GM23338 (cell line): ENCODE measurements at regions not wholly inside any gene's neighbourhood (a gene's known extent, or its start where the extent isn't known, plus 50 kb on each side); places are given as distances from the start of the nearest gene placed in this dataset.

Experiments used
- ATAC-seq: fragments of 200-7000 bp; cut with Tn5 transposase; 3 replicates; pipeline ENCODE4 v1.9.1; 2020
- DNase-seq: peaks from one replicate; pipeline ENCODE4 v3.0.0-alpha.2; 2015; ENCODE audit warnings: low spot score
- H2AFZ ChIP-seq: fragments of 200-600 bp; sonication (generic); 2 replicates; pipeline ENCODE4 v1.8.0; 2016; ENCODE audit warnings: antibody characterized with exemption, mild to moderate bottlenecking, moderate library complexity
- H3F3A ChIP-seq: fragments of 200-600 bp; sonication (generic); replicated peaks from 2 replicates; pipeline ENCODE4 v1.8.0; 2017; ENCODE audit warnings: antibody characterized with exemption, mixed run types, low read depth
- H3K27ac ChIP-seq: fragments of 200-600 bp; sonication (generic); 2 replicates; pipeline ENCODE4 v1.6.1; 2016; ENCODE audit warnings: low read depth
- H3K27me3 ChIP-seq: fragments of 200-600 bp; sonication (generic); 2 replicates; pipeline ENCODE4 v1.8.0; 2016; ENCODE audit warnings: mild to moderate bottlenecking, mixed run types, moderate library complexity; ENCODE audit not compliant: insufficient read depth
- H3K36me3 ChIP-seq: fragments of 200-600 bp; sonication (generic); 2 replicates; pipeline ENCODE4 v1.8.0; 2016; ENCODE audit warnings: mild to moderate bottlenecking; ENCODE audit not compliant: insufficient read depth
- H3K4me1 ChIP-seq: fragments of 200-600 bp; sonication (generic); 2 replicates; pipeline ENCODE4 v1.8.0; 2016; ENCODE audit warnings: mild to moderate bottlenecking, moderate library complexity; ENCODE audit not compliant: insufficient read depth
- H3K4me2 ChIP-seq: fragments of 200-600 bp; sonication (generic); 2 replicates; pipeline ENCODE4 v1.7.1; 2017; ENCODE audit warnings: mixed run types
- H3K4me3 ChIP-seq: fragments of 200-600 bp; sonication (generic); 2 replicates; pipeline ENCODE4 v1.6.1; 2016; ENCODE audit warnings: mixed run types
- H3K79me2 ChIP-seq: fragments of 200-600 bp; sonication (generic); replicated peaks from 2 replicates; pipeline ENCODE4 v1.8.0; 2017; ENCODE audit warnings: mild to moderate bottlenecking; ENCODE audit not compliant: insufficient read depth
- H3K9me2 ChIP-seq: fragments of 200-600 bp; sonication (generic); 2 replicates; pipeline ENCODE4 v1.8.0; 2017; ENCODE audit not compliant: insufficient read depth
- H4K20me1 ChIP-seq: fragments of 200-600 bp; sonication (generic); replicated peaks from 2 replicates; pipeline ENCODE4 v1.8.0; 2017; ENCODE audit warnings: mild to moderate bottlenecking; ENCODE audit not compliant: insufficient read depth
- H3K27ac Mint-ChIP-seq: 2 replicates; pipeline ENCODE4 v1.8.0; 2020; ENCODE audit warnings: inconsistent platforms, mild to moderate bottlenecking, moderate library complexity, mixed read lengths
- H3K27me3 Mint-ChIP-seq: 3 replicates; pipeline ENCODE4 v1.8.0; 2022; ENCODE audit warnings: low read depth, mild to moderate bottlenecking, moderate library complexity, mixed read lengths, inconsistent platforms; ENCODE audit not compliant: insufficient read depth, poor library complexity
- H3K36me3 Mint-ChIP-seq: 3 replicates; pipeline ENCODE4 v1.8.0; 2021; ENCODE audit warnings: low read depth, mild to moderate bottlenecking, inconsistent platforms, moderate library complexity, mixed read lengths
- H3K4me1 Mint-ChIP-seq: 3 replicates; pipeline ENCODE4 v1.8.0; 2020; ENCODE audit warnings: mild to moderate bottlenecking, inconsistent platforms, mixed read lengths
- H3K4me3 Mint-ChIP-seq: 3 replicates; pipeline ENCODE4 v1.8.0; 2021; ENCODE audit warnings: moderate library complexity, mild to moderate bottlenecking, inconsistent platforms, mixed read lengths
- H3K9me3 Mint-ChIP-seq: 3 replicates; pipeline ENCODE4 v1.8.0; 2020; ENCODE audit warnings: moderate library complexity, mild to moderate bottlenecking, inconsistent platforms, mixed read lengths
- ETS1 ChIP-seq: IDR thresholded peaks from 2 replicates; pipeline ENCODE4 v1.6.1; 2016; ENCODE audit warnings: antibody characterized with exemption
- NANOG ChIP-seq: IDR thresholded peaks from 2 replicates; pipeline ENCODE4 v1.6.1; 2016; ENCODE audit warnings: antibody characterized with exemption, borderline replicate concordance
- STAT1 ChIP-seq: IDR thresholded peaks from one replicate; pipeline ENCODE4 v1.6.1; 2016; ENCODE audit warnings: antibody characterized with exemption; ENCODE audit not compliant: unreplicated experiment
- ZNF331 ChIP-seq: fragments of 250-450 bp; sonication (Bioruptor Pico); IDR thresholded peaks from 2 replicates; pipeline ENCODE4 v1.5.0; 2020; ENCODE audit warnings: low read depth, mild to moderate bottlenecking, moderate library complexity
- TF ChIP-seq, protein P1 (sequence below): fragments of 250-450 bp; sonication (Bioruptor Pico); IDR thresholded peaks from 2 replicates; pipeline ENCODE4 v1.5.0; 2020; ENCODE audit warnings: mild to moderate bottlenecking, moderate library complexity
- TF ChIP-seq, protein P2 (sequence below), 2 experiments: fragments of 200-600 bp in 1 of 2; sonication (generic) in 1 of 2; conservative IDR thresholded peaks; 2 replicates each; pipeline versions ENCODE4 v1.5.1 to v1.6.1; 2016 to 2017; ENCODE audit warnings: antibody characterized with exemption in 2 of 2, low read depth in 2 of 2, mild to moderate bottlenecking in 2 of 2, moderate library complexity in 1 of 2

DNA sequence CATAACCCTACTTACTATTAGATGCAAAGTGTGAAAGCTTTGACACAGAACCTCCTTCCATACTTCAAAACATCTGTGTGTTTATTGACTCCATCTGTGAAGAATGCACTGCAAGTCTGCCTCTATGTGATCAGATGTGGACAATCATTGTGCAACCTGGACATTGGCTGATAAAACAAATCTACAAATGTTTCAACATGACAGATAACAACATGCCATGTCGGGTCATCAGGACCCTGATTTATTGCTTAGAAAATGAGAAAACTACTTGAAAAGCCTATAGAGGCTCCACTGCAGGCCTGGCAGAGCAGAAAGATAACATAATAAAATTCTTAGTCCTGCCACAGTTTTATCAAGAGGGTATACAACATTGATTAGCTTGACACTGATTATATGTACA, 1286.4 kb downstream of the GRIK2 start:
- Mint-ChIP-seq H3K4me3 (no peak overlapping the region), H3K4me1 (no peaks in the 10 kb centered on the region; the same call in 2 of the 3 replicates), H3K9me3 (no peaks in the 10 kb centered on the region), H3K27me3 (no peaks in the 10 kb centered on the region), H3K36me3 (no peaks in the 10 kb centered on the region), H3K27ac (no peak overlapping the region)
- Histone ChIP-seq H3K27ac (no peak overlapping the region), H4K20me1 (no peaks in the 10 kb centered on the region), H2AFZ (no peak overlapping the region), H3K9me2 (no peaks in the 10 kb centered on the region), H3K79me2 (no peaks in the 10 kb centered on the region), H3F3A (no peaks in the 10 kb centered on the region), H3K4me2 (no peak overlapping the region), H3K36me3 (no peaks in the 10 kb centered on the region), H3K27me3 (no peaks in the 10 kb centered on the region), H3K4me1 (no peaks in the 10 kb centered on the region), H3K4me3 (no peak overlapping the region)
- DNase-seq (no peak), ATAC-seq (no peak)
- TF ChIP-seq, protein P1, sequence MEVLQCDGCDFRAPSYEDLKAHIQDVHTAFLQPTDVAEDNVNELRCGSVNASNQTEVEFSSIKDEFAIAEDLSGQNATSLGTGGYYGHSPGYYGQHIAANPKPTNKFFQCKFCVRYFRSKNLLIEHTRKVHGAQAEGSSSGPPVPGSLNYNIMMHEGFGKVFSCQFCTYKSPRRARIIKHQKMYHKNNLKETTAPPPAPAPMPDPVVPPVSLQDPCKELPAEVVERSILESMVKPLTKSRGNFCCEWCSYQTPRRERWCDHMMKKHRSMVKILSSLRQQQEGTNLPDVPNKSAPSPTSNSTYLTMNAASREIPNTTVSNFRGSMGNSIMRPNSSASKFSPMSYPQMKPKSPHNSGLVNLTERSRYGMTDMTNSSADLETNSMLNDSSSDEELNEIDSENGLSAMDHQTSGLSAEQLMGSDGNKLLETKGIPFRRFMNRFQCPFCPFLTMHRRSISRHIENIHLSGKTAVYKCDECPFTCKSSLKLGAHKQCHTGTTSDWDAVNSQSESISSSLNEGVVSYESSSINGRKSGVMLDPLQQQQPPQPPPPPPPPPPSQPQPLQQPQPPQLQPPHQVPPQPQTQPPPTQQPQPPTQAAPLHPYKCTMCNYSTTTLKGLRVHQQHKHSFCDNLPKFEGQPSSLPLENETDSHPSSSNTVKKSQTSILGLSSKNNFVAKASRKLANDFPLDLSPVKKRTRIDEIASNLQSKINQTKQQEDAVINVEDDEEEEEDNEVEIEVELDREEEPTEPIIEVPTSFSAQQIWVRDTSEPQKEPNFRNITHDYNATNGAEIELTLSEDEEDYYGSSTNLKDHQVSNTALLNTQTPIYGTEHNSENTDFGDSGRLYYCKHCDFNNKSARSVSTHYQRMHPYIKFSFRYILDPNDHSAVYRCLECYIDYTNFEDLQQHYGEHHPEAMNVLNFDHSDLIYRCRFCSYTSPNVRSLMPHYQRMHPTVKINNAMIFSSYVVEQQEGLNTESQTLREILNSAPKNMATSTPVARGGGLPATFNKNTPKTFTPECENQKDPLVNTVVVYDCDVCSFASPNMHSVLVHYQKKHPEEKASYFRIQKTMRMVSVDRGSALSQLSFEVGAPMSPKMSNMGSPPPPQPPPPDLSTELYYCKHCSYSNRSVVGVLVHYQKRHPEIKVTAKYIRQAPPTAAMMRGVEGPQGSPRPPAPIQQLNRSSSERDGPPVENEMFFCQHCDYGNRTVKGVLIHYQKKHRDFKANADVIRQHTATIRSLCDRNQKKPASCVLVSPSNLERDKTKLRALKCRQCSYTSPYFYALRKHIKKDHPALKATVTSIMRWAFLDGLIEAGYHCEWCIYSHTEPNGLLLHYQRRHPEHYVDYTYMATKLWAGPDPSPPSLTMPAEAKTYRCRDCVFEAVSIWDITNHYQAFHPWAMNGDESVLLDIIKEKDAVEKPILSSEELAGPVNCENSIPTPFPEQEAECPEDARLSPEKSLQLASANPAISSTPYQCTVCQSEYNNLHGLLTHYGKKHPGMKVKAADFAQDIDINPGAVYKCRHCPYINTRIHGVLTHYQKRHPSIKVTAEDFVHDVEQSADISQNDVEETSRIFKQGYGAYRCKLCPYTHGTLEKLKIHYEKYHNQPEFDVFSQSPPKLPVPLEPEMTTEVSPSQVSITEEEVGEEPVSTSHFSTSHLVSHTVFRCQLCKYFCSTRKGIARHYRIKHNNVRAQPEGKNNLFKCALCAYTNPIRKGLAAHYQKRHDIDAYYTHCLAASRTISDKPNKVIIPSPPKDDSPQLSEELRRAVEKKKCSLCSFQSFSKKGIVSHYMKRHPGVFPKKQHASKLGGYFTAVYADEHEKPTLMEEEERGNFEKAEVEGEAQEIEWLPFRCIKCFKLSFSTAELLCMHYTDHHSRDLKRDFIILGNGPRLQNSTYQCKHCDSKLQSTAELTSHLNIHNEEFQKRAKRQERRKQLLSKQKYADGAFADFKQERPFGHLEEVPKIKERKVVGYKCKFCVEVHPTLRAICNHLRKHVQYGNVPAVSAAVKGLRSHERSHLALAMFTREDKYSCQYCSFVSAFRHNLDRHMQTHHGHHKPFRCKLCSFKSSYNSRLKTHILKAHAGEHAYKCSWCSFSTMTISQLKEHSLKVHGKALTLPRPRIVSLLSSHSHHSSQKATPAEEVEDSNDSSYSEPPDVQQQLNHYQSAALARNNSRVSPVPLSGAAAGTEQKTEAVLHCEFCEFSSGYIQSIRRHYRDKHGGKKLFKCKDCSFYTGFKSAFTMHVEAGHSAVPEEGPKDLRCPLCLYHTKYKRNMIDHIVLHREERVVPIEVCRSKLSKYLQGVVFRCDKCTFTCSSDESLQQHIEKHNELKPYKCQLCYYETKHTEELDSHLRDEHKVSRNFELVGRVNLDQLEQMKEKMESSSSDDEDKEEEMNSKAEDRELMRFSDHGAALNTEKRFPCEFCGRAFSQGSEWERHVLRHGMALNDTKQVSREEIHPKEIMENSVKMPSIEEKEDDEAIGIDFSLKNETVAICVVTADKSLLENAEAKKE, result no peak

DNA sequence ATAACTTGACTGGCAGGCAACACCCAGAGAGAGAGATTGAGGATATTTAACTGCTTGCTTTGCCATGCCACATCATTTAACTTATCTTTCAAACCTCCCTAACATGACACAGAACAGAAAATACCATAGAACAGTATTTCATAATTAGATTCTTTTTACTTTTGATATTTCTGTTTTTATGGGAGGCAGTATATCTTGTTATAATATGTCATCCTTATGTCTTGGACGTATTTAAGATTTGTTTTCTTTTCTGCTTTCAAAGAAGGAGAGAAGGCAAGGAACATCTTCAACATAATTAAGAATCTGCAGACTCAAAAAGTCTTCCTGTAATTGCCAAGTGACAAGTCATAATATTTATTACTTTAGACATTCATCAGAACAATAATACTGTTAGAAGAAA, 1283.7 kb downstream of the GRIK2 start:
- no peaks in the 10 kb centered on the region for H3K4me1 ChIP-seq
- TF ChIP-seq STAT1, result no peak
- TF ChIP-seq NANOG, result no peak
- TF ChIP-seq ETS1, result no peak
- no peak for TF ChIP-seq ZNF331 (CRISPR knock-in tag)
- TF ChIP-seq, protein P2, sequence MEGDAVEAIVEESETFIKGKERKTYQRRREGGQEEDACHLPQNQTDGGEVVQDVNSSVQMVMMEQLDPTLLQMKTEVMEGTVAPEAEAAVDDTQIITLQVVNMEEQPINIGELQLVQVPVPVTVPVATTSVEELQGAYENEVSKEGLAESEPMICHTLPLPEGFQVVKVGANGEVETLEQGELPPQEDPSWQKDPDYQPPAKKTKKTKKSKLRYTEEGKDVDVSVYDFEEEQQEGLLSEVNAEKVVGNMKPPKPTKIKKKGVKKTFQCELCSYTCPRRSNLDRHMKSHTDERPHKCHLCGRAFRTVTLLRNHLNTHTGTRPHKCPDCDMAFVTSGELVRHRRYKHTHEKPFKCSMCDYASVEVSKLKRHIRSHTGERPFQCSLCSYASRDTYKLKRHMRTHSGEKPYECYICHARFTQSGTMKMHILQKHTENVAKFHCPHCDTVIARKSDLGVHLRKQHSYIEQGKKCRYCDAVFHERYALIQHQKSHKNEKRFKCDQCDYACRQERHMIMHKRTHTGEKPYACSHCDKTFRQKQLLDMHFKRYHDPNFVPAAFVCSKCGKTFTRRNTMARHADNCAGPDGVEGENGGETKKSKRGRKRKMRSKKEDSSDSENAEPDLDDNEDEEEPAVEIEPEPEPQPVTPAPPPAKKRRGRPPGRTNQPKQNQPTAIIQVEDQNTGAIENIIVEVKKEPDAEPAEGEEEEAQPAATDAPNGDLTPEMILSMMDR (conservative IDR thresholded peaks at IDR 0.05; ENCODE audit: low read depth in 2 of 2), result no peak

More for the DNA sequence above, 1283.7 kb downstream of the GRIK2 start:
- H4K20me1 ChIP-seq, result no peaks in the 10 kb centered on the region
- no peak overlapping the region for H3K4me3 ChIP-seq
- Mint-ChIP-seq H3K36me3 (no peaks in the 10 kb centered on the region), H3K9me3 (no peaks in the 10 kb centered on the region; the same call in 2 of the 3 replicates), H3K4me3 (no peak overlapping the region), H3K27ac (no peak overlapping the region), H3K4me1 (no peaks in the 10 kb centered on the region; the same call in 2 of the 3 replicates), H3K27me3 (no peaks in the 10 kb centered on the region)
- H3K9me2 ChIP-seq, result no peaks in the 10 kb centered on the region
- DNase-seq (no peak), ATAC-seq (no peak)
- H3K79me2 ChIP-seq, result no peaks in the 10 kb centered on the region
- H3K27me3 ChIP-seq, result no peaks in the 10 kb centered on the region
- no peak overlapping the region for H3K27ac ChIP-seq
- H2AFZ ChIP-seq, result no peak overlapping the region
- no peaks in the 10 kb centered on the region for H3F3A ChIP-seq
- no peak overlapping the region for H3K4me2 ChIP-seq
- H3K36me3 ChIP-seq, result no peaks in the 10 kb centered on the region
